ENCODE measurements at regions not wholly inside any gene's neighbourhood (a gene's known extent, or its start where the extent isn't known, plus 50 kb on each side); places are given as distances from the start of the nearest gene placed in this dataset.

DNA sequence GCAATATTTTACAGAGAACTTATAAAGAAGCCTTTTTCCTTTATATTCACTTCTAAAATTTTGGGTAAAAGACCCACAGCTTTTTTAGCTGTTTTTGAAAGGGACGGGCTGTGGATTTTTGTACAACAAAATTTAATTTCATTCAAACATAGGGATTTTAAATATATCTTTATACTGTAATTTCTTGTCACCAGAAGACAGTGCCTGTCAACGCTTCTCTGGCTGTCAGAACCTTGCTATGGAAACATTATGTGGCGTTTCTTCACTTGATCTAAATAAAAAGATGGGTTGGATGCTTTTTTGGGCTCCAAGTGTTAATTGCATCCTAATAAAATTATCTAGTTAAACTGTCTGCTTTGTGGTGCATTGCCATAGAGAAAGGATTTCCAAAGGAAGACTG lies 635.6 kb upstream of the ALCAM start:
- no peak for DNase-seq

DNA sequence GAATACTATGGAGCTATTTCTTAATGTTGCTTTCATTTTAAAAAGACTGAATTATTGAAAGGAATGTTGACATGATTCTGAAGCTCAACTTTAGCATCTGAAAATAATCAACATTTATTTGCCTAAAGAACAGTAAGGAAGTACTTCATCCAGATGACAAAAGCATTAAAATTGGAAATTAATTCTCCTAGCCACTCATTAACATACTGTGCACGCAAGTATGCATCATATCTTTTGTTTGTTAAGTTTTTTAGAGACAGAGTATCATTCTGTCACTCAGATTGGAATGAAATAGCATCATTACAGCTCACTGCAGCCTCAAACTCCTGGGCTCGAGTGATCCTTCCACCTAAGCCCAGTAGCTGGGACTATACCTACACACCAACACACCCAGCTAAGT lies 632.1 kb upstream of the ALCAM start:
- no peak for DNase-seq

DNA sequence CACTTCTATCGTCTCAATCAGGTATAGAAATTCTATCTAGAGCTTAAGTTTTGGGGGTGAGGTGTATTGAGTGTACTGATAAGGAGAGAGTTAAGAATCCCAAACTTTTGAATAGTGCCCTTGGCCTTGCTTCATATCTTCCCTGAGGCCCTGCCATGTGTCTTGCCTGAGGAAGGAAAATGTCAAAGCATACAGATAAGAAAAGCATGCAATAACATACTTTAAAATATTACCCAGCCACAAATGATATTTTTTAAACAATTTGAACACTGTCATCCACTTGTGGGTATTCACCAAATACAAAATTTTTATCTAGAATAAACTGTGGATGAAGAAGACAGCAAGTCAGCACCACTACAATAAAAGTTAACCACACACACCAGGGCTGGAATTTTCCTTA lies 631.0 kb upstream of the ALCAM start:
- no peak for DNase-seq

DNA sequence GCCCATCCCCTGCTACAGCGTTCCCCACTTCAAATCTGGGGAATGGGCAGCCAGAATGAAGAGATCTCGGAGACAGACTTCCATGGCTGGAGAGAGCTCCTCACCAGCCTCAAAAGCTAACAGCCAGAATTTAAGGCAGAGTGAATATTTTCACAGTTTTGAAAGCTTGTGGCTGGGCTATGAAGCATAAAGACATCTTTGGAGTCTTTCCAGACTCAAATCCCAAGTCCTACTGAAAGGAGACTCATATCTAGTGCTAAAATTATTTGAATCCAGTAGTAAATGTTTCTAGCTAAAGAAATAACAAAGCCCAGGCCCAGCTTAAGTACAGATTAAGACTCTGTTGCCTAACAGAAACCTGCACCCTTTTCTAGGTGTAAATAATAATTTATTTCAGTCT lies 628.4 kb upstream of the ALCAM start:
- DNase-seq: no peak

- DNase-seq: no peak
Measured at GRCh38 chr3:104740874-104741379, 625.8 kb upstream of the ALCAM start.

DNA sequence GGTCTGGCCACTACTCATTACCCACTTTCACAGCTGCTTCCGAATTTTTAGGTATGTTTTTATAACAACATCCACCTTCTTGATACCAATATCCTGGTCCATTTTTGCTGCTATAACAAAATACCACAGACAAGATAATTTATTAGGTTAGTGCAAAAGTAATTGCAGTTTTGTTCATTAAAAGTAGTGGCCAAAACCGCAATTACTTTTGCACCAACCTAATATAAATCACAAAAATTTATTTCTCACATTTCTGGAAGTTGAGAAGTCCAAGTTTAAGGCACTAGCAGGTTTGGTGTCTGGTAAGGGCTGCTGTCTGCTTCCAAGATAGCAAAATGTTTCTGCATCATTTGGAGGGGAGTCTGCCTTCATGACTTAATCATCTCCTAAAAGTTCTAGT lies 624.7 kb upstream of the ALCAM start:
- DNase-seq: no peak

- no peak for DNase-seq
Measured at GRCh38 chr3:104745313-104745712, 621.4 kb upstream of the ALCAM start.

- DNase-seq: no peak
Measured at GRCh38 chr3:104746056-104746455, 620.7 kb upstream of the ALCAM start.

DNA sequence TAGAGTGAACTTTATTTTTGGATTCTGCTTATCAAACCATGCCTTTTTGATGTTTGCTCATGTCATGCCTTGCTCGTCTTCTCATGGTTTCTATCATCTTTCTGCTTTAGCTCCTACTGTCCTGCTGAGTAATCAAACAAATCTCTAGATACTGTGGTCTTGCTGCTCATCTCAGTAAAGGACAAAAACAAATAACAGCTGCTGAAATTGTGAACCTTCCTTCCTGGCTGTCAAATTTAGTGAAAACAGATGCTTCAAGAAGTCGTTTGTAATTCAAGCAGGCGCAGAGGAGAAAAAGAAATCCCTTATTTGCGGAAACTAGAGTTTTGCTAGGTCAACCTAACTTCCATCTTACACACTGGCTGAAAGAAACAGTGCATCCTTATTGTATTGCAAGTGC lies 616.1 kb upstream of the ALCAM start:
- no peak for DNase-seq

- no peak for DNase-seq
Measured at GRCh38 chr3:104755791-104756190, 610.9 kb upstream of the ALCAM start.

GRCh38 chr3:104763007-104763406 lies 603.7 kb upstream of the ALCAM start:
- no peak for DNase-seq

DNA sequence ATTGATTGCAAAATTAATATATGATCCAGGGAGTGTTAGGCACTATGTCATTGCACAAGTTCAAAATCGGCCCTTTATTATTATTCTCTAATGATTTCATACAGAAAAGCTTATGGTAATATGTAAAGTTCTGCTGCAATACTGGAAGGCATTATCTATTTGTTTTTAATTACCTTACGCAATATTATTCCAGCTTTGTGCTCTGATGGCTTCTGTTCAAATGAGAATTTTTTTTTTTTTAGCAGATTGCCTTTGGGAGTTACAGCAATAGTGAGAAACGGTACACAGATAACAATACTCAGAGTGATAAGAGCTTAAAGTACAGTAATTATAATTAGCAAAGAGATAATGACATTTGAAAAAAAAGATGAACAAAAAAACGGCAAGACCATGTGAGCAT lies 602.2 kb upstream of the ALCAM start:
- no peak for DNase-seq

- no peak for DNase-seq
Measured at GRCh38 chr3:104768886-104769285, 597.8 kb upstream of the ALCAM start.

DNA sequence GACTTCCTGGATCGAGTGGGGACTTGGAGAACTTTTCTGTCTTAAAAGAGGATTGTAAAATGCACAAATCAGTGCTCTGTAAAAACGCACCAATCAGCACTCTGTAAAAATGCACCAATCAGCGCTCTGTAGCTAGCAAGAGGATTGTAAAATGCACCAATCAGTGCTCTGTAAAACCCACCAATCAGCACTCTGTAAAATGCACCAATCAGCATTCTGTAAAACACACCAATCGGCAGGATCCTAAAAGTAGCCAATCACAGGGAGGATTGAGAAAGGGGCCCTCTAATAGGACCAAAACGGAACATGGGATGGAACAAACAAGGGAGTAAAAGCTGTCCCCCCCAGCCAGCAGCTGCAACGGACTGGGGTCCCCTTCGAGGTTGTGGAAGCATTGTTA lies 587.4 kb upstream of the ALCAM start:
- no peak for DNase-seq

- DNase-seq: no peak
Measured at GRCh38 chr3:104781112-104781511, 585.6 kb upstream of the ALCAM start.

- no peak for DNase-seq
Measured at GRCh38 chr3:104785947-104786346, 580.8 kb upstream of the ALCAM start.

DNA sequence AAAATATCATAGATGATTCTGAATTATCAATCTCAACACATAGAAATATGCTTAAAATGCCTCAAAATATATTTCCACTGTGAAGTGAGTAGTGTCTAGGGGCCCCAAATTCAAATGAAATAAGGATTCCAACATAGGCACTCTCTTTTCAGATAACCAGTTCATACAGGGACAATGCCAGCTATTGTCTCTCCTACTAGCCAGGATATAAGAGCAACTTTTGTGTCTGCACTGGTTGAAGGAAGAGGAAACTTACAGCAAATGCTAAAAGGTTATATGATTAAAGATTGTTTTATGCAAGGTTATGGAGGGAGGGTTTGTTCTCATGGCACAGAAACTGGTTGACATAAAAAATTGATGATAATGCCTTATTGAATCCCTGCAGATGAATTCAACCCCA lies 579.4 kb upstream of the ALCAM start:
- no peak for DNase-seq

GRCh38 chr3:104788807-104789206 lies 577.9 kb upstream of the ALCAM start:
- no peak for DNase-seq

GRCh38 chr3:104791331-104791730 lies 575.4 kb upstream of the ALCAM start:
- DNase-seq: no peak

DNA sequence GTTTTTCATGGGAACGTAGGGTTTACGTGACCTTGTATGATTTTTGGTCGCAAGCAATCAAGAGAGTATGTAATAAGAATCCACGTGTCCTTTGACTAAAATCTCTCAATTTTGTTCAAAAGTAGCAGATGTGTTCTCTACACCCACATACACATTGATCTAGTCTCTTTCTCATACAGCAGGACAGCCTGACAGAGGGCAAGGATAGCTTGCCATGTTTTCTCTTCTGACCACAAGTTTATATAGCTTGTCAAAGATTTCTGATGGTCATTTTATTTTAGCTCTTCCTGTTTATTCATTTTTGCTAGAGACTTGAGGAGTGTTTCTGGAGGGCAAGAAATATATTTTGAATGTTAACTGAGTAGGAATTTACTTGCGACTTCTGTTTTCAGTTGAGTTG lies 570.2 kb upstream of the ALCAM start:
- no peak for DNase-seq

DNA sequence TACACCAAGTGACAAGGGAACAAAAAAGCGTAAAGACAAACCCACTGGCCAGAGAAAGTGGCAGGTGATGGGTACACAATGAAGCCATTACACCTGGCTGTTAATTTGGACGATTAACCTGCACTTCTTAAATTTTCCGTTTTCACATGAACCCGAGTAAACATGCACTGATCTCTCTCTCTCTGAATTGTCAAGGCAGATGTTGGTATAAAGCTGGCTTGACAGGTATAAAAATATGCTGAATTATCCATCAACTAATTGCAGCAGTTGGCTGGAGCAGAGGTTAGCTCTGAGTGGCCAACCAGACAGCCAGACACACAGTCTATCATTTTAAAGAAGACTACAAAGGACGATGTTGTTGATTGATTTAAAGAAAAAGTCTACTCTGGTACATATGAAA lies 561.7 kb upstream of the ALCAM start:
- no peak for DNase-seq

- no peak for DNase-seq
Measured at GRCh38 chr3:104805508-104805907, 561.2 kb upstream of the ALCAM start.

DNA sequence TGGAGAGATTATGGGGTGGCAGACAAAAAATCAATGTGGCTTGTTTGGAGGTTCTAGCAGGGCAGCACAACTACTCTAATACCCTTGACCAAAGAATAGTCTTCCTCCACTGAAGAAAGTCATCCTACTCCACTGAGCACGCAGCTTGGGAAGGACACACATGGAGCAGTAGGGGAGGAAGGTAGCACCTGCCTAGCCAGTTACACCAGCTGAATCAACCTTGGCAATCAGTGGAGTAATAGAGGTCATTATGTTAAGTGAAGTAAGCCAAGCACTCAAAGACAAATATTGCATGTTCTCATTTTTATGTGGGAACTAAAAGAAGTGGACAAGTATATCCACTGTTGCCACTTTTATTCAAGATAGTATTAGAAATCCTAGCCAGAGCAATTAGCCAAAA lies 555.8 kb upstream of the ALCAM start:
- no peak for DNase-seq

DNA sequence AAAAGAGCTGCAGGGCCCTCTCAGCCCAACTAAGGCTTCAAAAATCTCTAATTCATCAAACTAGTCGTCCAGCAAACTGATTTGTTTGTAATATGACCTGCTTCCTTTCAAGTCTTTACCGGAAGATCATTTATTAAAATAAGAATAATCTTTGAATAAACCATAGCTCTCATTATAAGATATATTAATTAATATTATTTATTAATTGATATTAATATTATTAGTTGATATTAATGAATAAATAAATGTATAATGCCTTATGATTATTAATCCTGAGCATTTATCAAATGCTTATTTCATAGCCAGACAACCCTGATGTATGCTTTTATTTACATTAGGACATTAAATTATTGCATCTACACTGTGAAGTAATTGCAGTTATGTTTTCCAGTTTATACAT lies 550.7 kb upstream of the ALCAM start:
- no peak for DNase-seq

GRCh38 chr3:104816716-104817115 lies 550.0 kb upstream of the ALCAM start:
- no peak for DNase-seq

DNA sequence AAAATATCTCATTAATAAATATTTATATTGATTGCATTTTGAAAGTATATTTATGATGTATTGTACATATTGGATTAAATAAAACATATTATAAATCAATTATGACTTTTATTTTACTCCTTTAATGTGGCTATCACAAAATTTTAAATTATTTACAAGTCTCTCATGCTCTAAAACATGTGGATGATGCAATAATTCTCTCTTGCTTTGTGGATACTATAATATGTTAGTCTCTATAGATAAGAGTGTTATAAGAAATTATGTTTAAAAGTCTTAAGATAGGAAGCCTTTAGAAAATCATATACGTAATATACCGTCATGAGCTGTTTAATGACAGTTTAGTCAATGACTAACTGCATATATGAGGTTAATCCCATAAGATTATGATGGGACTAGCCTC lies 547.4 kb upstream of the ALCAM start:
- no peak for DNase-seq
